Mucosa of descending colon (tissue), 3 donors: ENCODE measurements at regions not wholly inside any gene's neighbourhood (a gene's known extent, or its start where the extent isn't known, plus 50 kb on each side); places are given as distances from the start of the nearest gene placed in this dataset.

ENCODE experiments used
- ATAC-seq: fragments of 200-7000 bp; cut with Tn5 transposase; one replicate; pipeline ENCODE4 v1.9.1; 2020; ENCODE audit warnings: mild to moderate bottlenecking, moderate library complexity
- DNase-seq, 3 donors: peaks; one replicate each; pipeline ENCODE4 v3.0.0-alpha.2; 2020
- H3K36me3 ChIP-seq: fragments of 200-600 bp; one replicate; pipeline ENCODE4 v1.8.0; 2021; ENCODE audit warnings: low read depth, mild to moderate bottlenecking
- H3K4me1 ChIP-seq: fragments of 200-600 bp; one replicate; pipeline ENCODE4 v1.8.0; 2021; ENCODE audit warnings: low read depth, mild to moderate bottlenecking
- H3K4me3 ChIP-seq: fragments of 200-600 bp; one replicate; pipeline ENCODE4 v1.8.0; 2021; ENCODE audit warnings: mild to moderate bottlenecking
- H3K9me3 ChIP-seq: fragments of 200-600 bp; one replicate; pipeline ENCODE4 v1.8.0; 2021; ENCODE audit warnings: mild to moderate bottlenecking
- intact Hi-C, 2 donors: fragments of 100-400 bp; cut with DNase I in 1 of 2; cut with micrococcal nuclease in 1 of 2; formaldehyde crosslinking; loops; one replicate each; pipeline versions ENCODE4 v1.11.0 to v1.11.1; 2022; cut with DNase I, micrococcal nuclease
- TF ChIP-seq, protein P1 (sequence below): fragments of 200-600 bp; IDR thresholded peaks from one replicate; pipeline ENCODE4 v1.8.0; 2022; ENCODE audit warnings: antibody characterized with exemption, mild to moderate bottlenecking
- donor health status: DM: no; HTN: no; CAD: no; lungs with moderate emphysema.
- donor health status: DM: no; HTN: no; CAD: no.
- donor health status: DM: no; HTN: yes; CAD: no.

DNA sequence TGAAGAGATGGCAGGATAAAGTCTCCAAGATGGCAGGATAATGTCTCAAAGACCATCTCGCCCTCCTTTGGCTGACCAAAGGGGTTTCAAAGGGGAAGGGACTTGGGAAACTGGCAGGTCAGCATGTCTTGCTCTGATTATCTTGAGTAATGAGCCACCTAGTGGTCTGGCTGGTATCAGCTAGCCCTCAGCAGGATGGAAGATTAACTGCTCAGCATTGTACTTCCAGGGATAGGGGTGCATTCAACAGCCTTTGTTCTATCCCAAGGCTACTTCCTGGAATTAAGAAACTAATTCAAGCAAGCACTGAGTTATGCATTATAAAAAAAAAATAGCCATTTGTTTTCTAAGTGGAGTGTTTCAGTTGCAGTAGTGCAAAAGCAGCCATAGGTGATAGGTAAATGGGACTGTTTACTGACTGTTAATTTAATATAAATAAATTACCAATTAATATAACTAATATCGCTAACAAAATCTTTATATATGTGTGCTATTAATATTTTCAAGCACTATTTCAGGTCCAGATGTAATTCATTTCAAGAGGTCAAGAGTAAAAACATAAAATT, 555.5 kb downstream of the CDH9 start:
- ATAC-seq (no peak), DNase-seq (peak in 1 of 3 donors; percentile 12)
- Histone ChIP-seq H3K4me3 (no peak overlapping the region), H3K4me1 (no peaks in the 10 kb centered on the region), H3K9me3 (peaks cover 18% of the 10 kb centered on the region), H3K36me3 (no peaks in the 10 kb centered on the region)
- TF ChIP-seq, protein P1, sequence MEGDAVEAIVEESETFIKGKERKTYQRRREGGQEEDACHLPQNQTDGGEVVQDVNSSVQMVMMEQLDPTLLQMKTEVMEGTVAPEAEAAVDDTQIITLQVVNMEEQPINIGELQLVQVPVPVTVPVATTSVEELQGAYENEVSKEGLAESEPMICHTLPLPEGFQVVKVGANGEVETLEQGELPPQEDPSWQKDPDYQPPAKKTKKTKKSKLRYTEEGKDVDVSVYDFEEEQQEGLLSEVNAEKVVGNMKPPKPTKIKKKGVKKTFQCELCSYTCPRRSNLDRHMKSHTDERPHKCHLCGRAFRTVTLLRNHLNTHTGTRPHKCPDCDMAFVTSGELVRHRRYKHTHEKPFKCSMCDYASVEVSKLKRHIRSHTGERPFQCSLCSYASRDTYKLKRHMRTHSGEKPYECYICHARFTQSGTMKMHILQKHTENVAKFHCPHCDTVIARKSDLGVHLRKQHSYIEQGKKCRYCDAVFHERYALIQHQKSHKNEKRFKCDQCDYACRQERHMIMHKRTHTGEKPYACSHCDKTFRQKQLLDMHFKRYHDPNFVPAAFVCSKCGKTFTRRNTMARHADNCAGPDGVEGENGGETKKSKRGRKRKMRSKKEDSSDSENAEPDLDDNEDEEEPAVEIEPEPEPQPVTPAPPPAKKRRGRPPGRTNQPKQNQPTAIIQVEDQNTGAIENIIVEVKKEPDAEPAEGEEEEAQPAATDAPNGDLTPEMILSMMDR = no peak
- intact Hi-C loops = no loop called here

DNA sequence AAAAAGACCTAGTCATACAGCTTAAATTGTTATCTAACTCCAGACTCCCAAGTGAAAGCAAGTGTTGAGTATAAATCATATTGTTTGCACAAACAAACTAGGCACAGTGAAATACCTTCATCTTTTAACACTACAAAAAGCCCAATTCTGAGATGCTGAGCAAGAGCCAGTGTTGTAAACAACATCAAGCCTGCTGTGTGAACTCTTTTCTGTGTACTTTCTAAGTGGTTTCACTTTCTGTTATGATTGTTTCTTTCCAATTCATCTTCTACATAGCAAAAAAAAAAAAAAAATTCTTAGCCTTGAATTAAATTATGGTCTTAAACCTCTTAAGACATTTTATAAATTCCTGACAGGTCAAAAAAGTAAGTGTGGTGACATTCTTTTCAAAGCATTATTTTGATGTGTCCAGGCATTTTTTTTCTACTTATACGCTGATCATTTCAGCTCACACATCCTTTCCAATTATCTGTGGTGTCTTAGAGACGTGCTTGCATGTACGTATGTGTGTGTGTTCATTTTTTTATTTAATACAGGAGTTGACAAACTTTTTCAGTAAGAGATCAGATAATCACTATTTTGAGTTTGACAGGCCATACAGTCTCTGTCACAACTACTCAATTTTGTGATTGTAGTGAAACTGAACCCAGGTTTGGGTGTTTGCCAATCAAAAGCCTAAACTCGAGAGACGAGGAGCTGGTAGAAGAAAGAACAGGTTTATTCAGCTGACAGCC, 556.1 kb downstream of the CDH9 start:
- intact Hi-C loops = no loop called here
- Histone ChIP-seq H3K36me3 (no peaks in the 10 kb centered on the region), H3K9me3 (peaks cover 12% of the 10 kb centered on the region), H3K4me1 (no peaks in the 10 kb centered on the region), H3K4me3 (no peak overlapping the region)
- TF ChIP-seq, protein P1 = no peak
- ATAC-seq (no peak), DNase-seq (no peak)

DNA sequence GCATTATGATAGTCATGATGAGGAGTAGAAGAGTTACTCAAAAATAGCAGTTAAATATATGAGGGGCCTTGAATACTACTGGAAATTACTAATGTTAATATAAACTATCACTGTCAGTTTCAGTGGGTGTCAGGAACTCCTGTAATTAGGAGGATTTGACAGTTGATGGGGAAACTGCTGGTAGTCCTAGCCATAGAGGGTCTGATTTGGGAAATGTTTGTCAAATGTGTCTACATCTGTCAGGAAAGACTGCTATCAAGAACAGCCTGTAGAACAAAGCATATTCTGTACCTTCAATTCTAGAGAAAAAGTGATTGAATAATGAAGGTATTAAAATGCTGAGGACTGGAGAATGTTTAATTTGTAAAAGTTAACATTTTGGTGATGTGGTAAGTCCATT, 567.9 kb downstream of the CDH9 start:
- no peak for DNase-seq
- TF ChIP-seq, protein P1 = no peak
- no peaks in the 10 kb centered on the region for H3K36me3 ChIP-seq
- no peaks in the 10 kb centered on the region for H3K4me1 ChIP-seq
- H3K9me3 ChIP-seq = peaks cover 13% of the 10 kb centered on the region
- intact Hi-C loops = no loop called here
- no peak for ATAC-seq
- no peak overlapping the region for H3K4me3 ChIP-seq

DNA sequence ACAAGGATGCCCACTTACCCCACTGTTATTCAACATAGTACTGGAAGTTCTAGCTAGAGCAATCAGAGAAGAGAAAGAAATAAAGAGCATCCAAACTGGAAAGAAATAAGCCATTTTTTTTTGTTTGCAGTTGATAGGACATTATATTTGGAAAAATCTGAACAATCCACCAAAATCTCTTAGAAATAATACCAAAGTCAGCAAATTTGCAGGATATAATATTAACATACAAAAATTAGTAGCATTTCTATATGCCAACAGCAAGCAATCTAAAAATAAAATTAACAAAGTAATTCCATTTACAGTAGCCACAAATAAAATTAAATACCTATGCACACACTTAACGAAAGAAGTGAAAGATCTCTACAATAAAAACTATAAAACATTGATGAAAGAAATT, 599.3 kb downstream of the CDH9 start:
- H3K9me3 ChIP-seq = peaks cover 46% of the 10 kb centered on the region
- ATAC-seq (no peak), DNase-seq (no peak)
- H3K36me3 ChIP-seq = no peaks in the 10 kb centered on the region
- H3K4me3 ChIP-seq = no peak overlapping the region
- TF ChIP-seq, protein P1 = no peak
- no peaks in the 10 kb centered on the region for H3K4me1 ChIP-seq
- intact Hi-C loops = no loop called here

DNA sequence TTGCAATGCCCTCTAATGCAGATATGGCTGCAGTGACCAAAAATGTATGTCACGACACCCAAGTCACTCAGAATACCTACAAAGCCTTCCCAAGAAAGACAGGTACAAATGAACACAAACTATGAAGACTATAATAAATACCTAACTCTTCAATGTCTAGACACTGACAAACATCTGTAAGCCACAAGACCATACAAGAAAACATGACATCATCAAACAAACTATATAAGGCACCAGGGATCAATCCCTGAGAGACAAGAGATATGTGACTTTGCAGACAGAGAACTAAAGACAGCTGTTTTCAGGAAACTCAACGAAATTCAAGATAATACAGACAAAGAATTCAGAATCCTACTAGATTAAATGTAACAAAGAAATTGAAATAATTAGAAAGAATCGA, 603.7 kb downstream of the CDH9 start:
- TF ChIP-seq, protein P1 = no peak
- H3K36me3 ChIP-seq = no peaks in the 10 kb centered on the region
- intact Hi-C loops = no loop called here

More for the DNA sequence above, 603.7 kb downstream of the CDH9 start:
- DNase-seq (no peak), ATAC-seq (no peak)
- H3K4me3 ChIP-seq = no peak overlapping the region
- H3K4me1 ChIP-seq = no peaks in the 10 kb centered on the region
- peaks cover 63% of the 10 kb centered on the region for H3K9me3 ChIP-seq
